ENCODE measurements at regions not wholly inside any gene's neighbourhood (a gene's known extent, or its start where the extent isn't known, plus 50 kb on each side); places are given as distances from the start of the nearest gene placed in this dataset.

DNA sequence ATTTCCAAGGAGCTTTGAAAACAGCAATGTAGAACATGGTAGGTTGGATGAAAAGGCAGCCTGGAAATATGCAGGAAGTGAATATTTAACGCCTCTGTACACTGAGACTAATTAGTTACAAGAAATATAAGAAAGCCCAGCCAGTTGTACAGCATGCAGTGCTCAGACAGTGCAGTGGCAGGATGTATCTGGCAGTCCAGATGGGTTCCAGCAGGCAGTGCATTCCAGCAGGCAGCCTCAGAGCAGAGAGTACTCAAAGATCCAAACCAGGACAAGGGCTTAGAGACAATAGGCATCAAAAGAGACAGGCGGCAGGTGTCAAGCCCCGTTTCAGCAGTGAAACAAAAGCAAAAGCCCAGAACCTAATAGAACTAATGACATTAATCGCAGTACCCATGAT, 2776.3 kb downstream of the PCDH9 start:
- TF ChIP-seq, protein P1, sequence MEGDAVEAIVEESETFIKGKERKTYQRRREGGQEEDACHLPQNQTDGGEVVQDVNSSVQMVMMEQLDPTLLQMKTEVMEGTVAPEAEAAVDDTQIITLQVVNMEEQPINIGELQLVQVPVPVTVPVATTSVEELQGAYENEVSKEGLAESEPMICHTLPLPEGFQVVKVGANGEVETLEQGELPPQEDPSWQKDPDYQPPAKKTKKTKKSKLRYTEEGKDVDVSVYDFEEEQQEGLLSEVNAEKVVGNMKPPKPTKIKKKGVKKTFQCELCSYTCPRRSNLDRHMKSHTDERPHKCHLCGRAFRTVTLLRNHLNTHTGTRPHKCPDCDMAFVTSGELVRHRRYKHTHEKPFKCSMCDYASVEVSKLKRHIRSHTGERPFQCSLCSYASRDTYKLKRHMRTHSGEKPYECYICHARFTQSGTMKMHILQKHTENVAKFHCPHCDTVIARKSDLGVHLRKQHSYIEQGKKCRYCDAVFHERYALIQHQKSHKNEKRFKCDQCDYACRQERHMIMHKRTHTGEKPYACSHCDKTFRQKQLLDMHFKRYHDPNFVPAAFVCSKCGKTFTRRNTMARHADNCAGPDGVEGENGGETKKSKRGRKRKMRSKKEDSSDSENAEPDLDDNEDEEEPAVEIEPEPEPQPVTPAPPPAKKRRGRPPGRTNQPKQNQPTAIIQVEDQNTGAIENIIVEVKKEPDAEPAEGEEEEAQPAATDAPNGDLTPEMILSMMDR (IDR thresholded peaks at IDR 0.05) = no peak
- no peak for TF ChIP-seq POLR2A (IDR thresholded peaks at IDR 0.05)
- TF ChIP-seq POLR2AphosphoS5 (IDR thresholded peaks at IDR 0.05) = no peak

All from prostate gland (tissue), 2 donors.